Muscle of back (tissue), 3 donors: ENCODE measurements at regions not wholly inside any gene's neighbourhood (a gene's known extent, or its start where the extent isn't known, plus 50 kb on each side); places are given as distances from the start of the nearest gene placed in this dataset.

Experiments used
- DNase-seq, 3 donors: peaks; one replicate each; pipeline versions ENCODE4 v3.0.0 to v3.0.0-alpha.2; 2013

- no peak for DNase-seq
Observed at GRCh38 chr12:3336606-3337311, 154.2 kb upstream of the PRMT8 start.

- no peak for DNase-seq
Observed at GRCh38 chr12:3337944-3338343, 153.1 kb upstream of the PRMT8 start.

- DNase-seq: no peak
Observed at GRCh38 chr12:3339221-3339620, 151.8 kb upstream of the PRMT8 start.

GRCh38 chr12:3341594-3341993 lies 149.4 kb upstream of the PRMT8 start:
- DNase-seq: no peak

- peak; percentile 32 to 73 (median 46) for DNase-seq
Observed at GRCh38 chr12:3342051-3342450, 149.0 kb upstream of the PRMT8 start.

GRCh38 chr12:3348055-3348454 lies 142.9 kb upstream of the PRMT8 start:
- DNase-seq: no peak

- no peak for DNase-seq
Observed at GRCh38 chr12:3350432-3350831, 140.6 kb upstream of the PRMT8 start.

- no peak for DNase-seq
Observed at GRCh38 chr12:3351731-3352130, 139.3 kb upstream of the PRMT8 start.

- DNase-seq: no peak
Observed at GRCh38 chr12:3352230-3352629, 138.8 kb upstream of the PRMT8 start.

- no peak for DNase-seq
Observed at GRCh38 chr12:3353621-3354020, 137.4 kb upstream of the PRMT8 start.

GRCh38 chr12:3354586-3354985 lies 136.4 kb upstream of the PRMT8 start:
- no peak for DNase-seq

GRCh38 chr12:3355378-3355900 lies 135.6 kb upstream of the PRMT8 start:
- DNase-seq: peak in 1 of 3 donors; percentile 39

GRCh38 chr12:3357950-3358525 lies 133.0 kb upstream of the PRMT8 start:
- DNase-seq: no peak

GRCh38 chr12:3359478-3359877 lies 131.5 kb upstream of the PRMT8 start:
- DNase-seq: no peak

GRCh38 chr12:3361146-3361545 lies 129.9 kb upstream of the PRMT8 start:
- DNase-seq: no peak

- DNase-seq: no peak
Observed at GRCh38 chr12:3362737-3363136, 128.3 kb upstream of the PRMT8 start.

GRCh38 chr12:3363608-3364007 lies 127.4 kb upstream of the PRMT8 start:
- no peak for DNase-seq

GRCh38 chr12:3364226-3364625 lies 126.8 kb upstream of the PRMT8 start:
- no peak for DNase-seq

GRCh38 chr12:3364661-3365462 lies 126.1 kb upstream of the PRMT8 start:
- no peak for DNase-seq

GRCh38 chr12:3365463-3366411 lies 125.3 kb upstream of the PRMT8 start:
- peak in 1 of 3 donors; percentile 52 for DNase-seq

- DNase-seq: no peak
Observed at GRCh38 chr12:3366451-3367110, 124.4 kb upstream of the PRMT8 start.
